ENCODE measurements at regions not wholly inside any gene's neighbourhood (a gene's known extent, or its start where the extent isn't known, plus 50 kb on each side); places are given as distances from the start of the nearest gene placed in this dataset.

- no peak for DNase-seq (ENCODE audit: low read depth)
- H3K4me3 ChIP-seq (ENCODE audit: low read length) = no peak overlapping the region
- TF ChIP-seq CTCF (conservative IDR thresholded peaks at IDR 0.05; ENCODE audit: low read depth, low read length) = no peak
These were observed 254.6 kb upstream of the KCNIP4 start for GRCh38 chr4:22202975-22203710.

- DNase-seq (ENCODE audit: low read depth) = no peak
- H3K4me3 ChIP-seq (ENCODE audit: low read length) = no peak overlapping the region
- no peak for TF ChIP-seq CTCF (conservative IDR thresholded peaks at IDR 0.05; ENCODE audit: low read depth, low read length)
These were observed 253.8 kb upstream of the KCNIP4 start for GRCh38 chr4:22202246-22202974.

- TF ChIP-seq CTCF (conservative IDR thresholded peaks at IDR 0.05; ENCODE audit: low read depth, low read length) = no peak
- no peak overlapping the region for H3K4me3 ChIP-seq (ENCODE audit: low read length)
- no peak for DNase-seq (ENCODE audit: low read depth)
These were observed 252.7 kb upstream of the KCNIP4 start for GRCh38 chr4:22201256-22201655.

- no peak for DNase-seq (ENCODE audit: low read depth)
- no peak overlapping the region for H3K4me3 ChIP-seq (ENCODE audit: low read length)
- TF ChIP-seq CTCF (conservative IDR thresholded peaks at IDR 0.05; ENCODE audit: low read depth, low read length) = no peak
These were observed 248.0 kb upstream of the KCNIP4 start for GRCh38 chr4:22196551-22196950.

- no peak for DNase-seq (ENCODE audit: low read depth)
- TF ChIP-seq CTCF (conservative IDR thresholded peaks at IDR 0.05; ENCODE audit: low read depth, low read length) = no peak
These were observed 243.5 kb upstream of the KCNIP4 start for GRCh38 chr4:22192084-22192511.

GRCh38 chr4:22191565-22191964, 243.0 kb upstream of the KCNIP4 start:
- no peak for DNase-seq (ENCODE audit: low read depth)
- no peak overlapping the region for H3K4me3 ChIP-seq (ENCODE audit: low read length)
- TF ChIP-seq CTCF (conservative IDR thresholded peaks at IDR 0.05; ENCODE audit: low read depth, low read length) = no peak

More at GRCh38 chr4:22192084-22192511, 243.5 kb upstream of the KCNIP4 start:
- no peak overlapping the region for H3K4me3 ChIP-seq (ENCODE audit: low read length)

- H3K4me3 ChIP-seq (ENCODE audit: low read length) = no peak overlapping the region
- no peak for TF ChIP-seq CTCF (conservative IDR thresholded peaks at IDR 0.05; ENCODE audit: low read depth, low read length)
- DNase-seq (ENCODE audit: low read depth) = peak; percentile 53
These were observed 242.3 kb upstream of the KCNIP4 start for GRCh38 chr4:22190855-22191254.

All from retinal pigment epithelial cell (primary cell).